HS-27A (cell line): ENCODE measurements at regions not wholly inside any gene's neighbourhood (a gene's known extent, or its start where the extent isn't known, plus 50 kb on each side); places are given as distances from the start of the nearest gene placed in this dataset.
"Not testable (repeated sequence)": the region's sequence is repeated elsewhere in the genome, so short reads cannot be mapped to it uniquely, and the experiment has no call there.

Experiments used
- DNase-seq: peaks from one replicate; pipeline ENCODE4 v3.0.0-alpha.2; 2012; ENCODE audit warnings: low read depth, missing footprints

DNA sequence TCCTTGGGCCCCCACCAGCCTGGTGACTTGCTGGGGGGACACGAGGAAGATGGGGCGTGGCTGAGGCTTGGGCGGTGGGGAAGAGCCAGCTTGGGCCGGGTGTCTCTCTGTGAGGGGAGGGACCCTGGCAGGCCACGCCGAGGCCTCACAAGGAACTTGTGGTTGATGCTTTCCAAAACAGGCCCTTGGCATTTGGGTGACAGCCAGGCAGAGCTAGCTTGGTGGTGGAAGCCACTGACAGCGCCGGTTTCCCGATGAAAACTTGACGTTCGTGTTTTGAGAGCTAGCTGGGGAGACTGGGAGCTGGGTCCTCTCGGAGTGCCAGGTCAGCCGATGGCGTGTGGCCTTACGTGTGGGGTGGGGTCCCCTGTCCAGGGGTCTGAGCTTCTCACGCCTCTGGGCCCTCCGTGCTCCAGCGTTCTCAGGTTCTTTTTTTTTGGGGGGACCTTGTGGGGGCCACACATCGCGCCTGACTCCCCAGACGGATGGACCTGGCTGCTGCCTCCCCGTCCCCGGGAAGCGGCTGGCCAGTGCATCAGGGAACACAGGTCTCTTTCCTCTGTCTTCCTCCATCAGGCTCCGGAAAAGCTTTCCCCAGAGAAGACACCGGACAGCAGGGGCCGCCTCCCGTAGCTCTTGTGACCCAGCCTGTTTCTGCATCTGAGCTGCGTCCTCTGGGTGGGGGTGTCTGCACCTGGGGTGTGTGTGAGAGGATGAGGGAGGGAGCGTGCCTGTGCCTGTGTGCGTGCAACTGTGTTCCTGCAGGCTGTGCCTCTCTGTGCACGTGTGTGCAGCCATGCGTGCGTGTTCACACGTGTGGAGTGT lies 129.3 kb upstream of the LPCAT1 start:
- no peak for DNase-seq

GRCh38 chr5:1651971-1652872 lies 128.5 kb upstream of the LPCAT1 start:
- no peak for DNase-seq

DNA sequence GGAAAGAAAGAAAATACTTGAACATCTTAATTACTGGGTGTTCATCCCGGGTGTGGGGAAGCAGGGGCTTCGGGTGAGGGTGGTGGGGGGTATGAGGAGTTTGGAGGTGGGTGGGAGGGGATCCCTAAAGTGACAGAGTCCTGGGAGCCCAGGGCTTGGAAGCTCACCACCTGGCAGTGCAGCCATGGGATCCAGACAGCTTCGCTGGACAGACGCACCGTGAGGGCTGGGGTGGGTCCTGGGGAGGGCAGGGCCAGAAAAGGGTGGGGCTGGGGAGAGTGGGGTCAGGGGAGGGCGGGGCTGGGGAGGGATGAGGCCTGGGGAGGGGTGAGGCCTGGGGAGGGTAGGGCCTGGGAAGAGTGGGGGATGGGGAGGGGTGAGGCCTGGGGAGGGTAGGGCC lies 127.5 kb upstream of the LPCAT1 start:
- DNase-seq: no peak

GRCh38 chr5:1649554-1649953 lies 125.8 kb upstream of the LPCAT1 start:
- DNase-seq: no peak

DNA sequence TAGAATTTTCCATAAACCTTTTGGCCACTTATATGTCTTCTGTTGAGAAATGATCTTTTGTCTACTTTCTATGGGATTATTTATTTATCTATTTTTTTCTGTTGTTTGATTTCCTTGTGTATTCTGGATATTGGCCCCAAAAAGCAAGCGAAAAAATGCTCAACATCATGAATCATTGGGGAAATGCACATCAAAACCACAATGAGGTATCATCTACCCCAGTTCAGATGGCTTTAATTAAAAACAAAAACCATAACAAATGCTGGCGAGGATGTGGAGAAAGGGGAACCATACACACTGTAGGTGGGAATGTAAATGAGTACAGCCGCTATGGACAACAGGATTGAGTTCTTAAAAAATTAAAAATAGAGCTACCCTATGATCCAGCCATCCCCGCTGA lies 125.0 kb upstream of the LPCAT1 start:
- DNase-seq: no peak

DNA sequence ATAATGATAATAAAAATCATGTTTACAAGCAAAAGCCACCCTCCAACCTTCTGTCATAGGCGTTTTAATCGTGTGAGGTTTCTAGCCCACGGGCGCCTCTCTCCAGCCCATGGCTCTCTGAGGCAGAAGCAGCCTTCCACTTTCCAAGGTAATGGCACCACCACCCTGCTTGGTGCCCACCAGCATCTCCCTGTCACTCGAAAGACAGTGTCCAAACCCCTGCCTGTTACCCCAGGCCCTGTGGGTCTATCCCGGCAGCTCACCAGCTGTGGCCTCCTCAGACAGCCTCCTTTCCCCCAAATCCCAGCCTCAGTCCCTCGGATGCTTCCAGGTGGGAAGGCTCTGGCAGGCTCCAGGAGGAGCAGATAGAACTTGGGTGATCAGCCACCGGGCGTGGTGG lies 123.8 kb upstream of the LPCAT1 start:
- DNase-seq: no peak

GRCh38 chr5:1644810-1645571 lies 121.2 kb upstream of the LPCAT1 start:
- peak; percentile 5 for DNase-seq

- not testable (repeated sequence) for DNase-seq
Measured at GRCh38 chr5:1644393-1644809, 120.6 kb upstream of the LPCAT1 start.

DNA sequence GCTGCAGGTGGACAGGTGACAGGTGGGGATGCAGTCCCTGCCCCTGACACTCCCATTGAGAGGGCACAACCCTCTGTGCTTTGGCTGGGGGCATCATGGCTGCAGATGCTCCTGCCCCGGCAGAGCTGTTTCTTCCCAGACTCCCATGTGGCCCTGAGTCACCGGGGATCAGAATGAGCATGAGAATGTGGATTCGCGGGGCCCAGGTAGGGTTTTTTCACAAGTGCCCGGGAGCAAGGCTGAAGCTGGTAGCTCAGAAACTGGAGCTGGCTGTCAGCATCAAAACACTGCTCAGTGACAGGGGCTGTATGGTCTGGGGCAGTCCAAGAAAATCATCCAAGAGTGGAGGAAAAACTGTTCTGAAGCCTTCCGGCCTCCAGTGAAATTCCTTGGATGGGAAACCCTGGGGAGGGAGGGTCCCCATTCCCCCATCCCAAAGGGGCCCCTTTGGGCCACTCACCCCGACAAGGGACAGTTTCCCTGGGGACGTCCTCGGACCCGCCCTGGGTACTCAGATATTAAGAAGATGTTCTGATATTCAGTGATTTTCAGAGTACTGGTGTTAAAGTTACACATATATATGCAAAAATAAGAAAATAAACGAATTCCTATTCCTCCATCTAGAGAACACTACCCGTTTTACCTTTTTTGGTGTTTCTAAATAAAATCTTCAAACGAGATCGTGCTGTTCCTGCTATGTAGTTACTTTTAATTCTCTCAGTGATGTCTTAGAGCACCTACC lies 120.1 kb upstream of the LPCAT1 start:
- no peak for DNase-seq

DNA sequence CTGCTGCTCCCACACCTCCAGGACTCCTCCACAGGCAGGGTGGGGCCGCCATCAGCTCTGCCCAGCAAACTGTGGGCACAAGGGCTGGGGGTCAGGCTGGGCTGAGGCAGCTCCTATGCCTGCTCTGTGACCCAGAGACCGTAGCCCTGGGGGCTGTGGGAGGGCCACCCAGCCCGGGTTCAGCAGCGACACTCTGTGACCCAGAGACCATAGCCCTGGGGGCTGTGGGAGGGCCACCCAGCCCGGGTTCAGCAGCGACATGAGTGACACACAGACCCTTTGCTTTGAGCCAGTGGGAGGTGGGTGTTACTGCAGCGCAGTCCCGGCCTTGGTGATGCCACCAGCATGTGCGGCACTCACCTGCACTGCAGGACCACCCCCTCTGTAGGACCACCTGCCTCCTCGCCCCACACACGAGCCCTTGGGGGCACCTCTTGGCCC lies 118.9 kb upstream of the LPCAT1 start:
- no peak for DNase-seq

- no peak for DNase-seq
Measured at GRCh38 chr5:1642221-1642620, 118.5 kb upstream of the LPCAT1 start.

- DNase-seq: peak; percentile 9
Measured at GRCh38 chr5:1641560-1642166, 117.9 kb upstream of the LPCAT1 start.

- no peak for DNase-seq
Measured at GRCh38 chr5:1641041-1641440, 117.3 kb upstream of the LPCAT1 start.

GRCh38 chr5:1640421-1640881 lies 116.7 kb upstream of the LPCAT1 start:
- no peak for DNase-seq

GRCh38 chr5:1639757-1640156 lies 116.0 kb upstream of the LPCAT1 start:
- no peak for DNase-seq

DNA sequence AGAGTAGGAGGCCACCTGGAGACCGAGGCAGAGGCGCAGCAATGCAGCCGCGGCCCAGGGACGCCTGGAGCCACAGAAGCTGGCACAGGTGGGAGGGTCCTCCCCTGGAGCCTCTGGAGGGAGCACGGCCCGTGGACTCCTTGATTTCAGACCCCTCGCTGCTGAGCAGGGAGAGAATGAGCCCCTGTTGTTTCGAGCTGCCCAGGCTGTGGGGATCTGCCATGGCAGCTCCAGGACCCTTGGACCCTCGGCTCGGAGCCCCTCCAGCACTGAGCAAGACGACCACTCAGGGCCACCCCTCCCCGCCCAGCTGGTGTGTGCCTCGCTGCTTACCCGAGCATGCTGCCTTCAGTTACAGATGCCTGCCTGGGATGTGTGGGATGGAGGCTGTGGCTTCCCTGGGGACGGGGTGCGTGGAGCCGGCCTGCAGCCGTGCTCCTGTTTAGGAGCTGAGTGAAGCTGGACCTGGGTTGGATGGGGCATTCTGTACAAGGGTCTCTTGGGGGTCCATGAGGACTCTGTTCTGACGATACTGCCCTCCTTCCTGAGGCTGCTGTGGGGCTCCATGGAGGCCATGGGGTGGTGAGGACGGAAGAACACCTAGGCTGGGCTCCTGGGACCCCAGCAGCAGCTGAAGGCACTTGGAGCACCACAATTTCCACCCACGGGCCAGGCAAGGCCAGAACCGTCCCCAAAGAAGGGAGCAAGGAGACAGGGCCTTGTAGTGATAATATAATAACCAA lies 115.1 kb upstream of the LPCAT1 start:
- DNase-seq: no peak

DNA sequence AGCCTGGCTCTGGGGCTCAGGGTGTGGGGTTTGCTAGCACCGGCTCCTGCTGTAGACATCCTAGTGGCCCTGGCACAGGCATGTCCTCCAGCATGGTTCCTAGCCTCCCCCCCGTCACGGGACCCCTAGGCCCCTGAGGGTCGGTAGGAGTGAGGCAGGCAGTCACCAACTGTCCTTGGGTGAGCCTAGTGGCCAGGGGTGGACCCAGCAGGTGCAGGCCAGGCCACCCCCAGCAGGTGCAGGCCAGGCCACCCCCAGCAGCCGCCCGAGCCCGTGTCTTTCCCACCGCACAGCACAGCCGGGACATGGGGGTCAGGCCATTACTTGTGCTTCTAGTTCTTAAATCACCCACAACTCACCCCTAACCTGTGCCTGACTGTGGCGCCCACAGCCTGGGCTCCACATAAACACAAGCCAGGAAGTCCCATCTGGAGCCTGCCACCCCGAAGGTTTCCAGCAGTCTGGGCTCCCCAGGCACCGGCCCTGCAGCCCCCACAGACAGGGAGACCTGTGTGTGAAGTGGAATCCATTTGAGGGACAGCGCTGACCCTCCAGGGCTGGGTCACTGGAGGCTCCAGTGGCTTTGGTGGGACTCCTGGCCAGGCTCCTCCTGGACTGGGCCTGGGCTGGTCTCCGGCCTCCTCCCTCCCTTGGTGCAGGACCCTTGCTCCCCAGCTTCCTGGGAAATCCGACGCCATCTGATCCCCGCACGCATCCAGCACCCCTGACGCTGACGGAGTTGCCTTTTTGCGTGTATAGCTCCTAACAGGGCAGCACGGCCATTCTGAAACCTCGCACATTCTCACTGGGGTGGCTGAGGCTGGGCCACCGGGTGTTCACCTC lies 114.1 kb upstream of the LPCAT1 start:
- DNase-seq: no peak

DNA sequence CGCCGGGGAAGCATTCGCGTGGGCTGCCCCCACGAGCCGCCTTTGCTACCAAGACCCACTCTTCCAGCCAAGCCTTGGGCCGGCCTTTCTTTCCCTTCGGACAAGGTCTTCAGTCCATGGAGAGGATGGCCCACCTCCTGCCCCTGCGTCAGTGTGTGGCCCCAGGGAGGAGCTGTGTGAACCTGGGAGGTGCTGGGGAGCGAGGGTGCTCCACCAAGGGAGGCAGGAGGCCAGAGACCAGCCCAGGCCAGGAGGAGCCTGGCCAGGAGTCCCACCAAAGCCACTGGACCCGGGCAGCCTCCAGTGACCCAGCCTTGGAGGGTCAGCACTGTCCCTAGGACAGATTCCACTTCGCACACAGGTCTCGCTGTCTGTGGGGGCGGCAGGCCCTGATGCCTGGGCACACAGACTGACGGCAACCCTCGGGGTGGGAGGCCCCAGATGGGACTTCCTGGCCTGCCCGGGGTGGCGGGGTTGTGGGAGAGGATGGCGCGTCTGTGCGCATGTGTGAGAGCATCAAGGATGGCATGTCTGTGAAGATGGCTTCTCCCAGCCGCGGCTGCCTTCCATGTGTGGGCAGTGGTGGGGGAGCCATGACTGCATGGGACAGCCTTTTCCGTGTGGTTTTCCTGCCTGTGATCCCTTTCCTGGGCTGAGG lies 113.3 kb upstream of the LPCAT1 start:
- no peak for DNase-seq
